HuH-7 (cell line): ENCODE measurements at regions not wholly inside any gene's neighbourhood (a gene's known extent, or its start where the extent isn't known, plus 50 kb on each side); places are given as distances from the start of the nearest gene placed in this dataset.

ENCODE experiments used
- DNase-seq: peaks from one replicate; pipeline ENCODE4 v3.0.0; 2011; ENCODE audit warnings: low spot score

DNA sequence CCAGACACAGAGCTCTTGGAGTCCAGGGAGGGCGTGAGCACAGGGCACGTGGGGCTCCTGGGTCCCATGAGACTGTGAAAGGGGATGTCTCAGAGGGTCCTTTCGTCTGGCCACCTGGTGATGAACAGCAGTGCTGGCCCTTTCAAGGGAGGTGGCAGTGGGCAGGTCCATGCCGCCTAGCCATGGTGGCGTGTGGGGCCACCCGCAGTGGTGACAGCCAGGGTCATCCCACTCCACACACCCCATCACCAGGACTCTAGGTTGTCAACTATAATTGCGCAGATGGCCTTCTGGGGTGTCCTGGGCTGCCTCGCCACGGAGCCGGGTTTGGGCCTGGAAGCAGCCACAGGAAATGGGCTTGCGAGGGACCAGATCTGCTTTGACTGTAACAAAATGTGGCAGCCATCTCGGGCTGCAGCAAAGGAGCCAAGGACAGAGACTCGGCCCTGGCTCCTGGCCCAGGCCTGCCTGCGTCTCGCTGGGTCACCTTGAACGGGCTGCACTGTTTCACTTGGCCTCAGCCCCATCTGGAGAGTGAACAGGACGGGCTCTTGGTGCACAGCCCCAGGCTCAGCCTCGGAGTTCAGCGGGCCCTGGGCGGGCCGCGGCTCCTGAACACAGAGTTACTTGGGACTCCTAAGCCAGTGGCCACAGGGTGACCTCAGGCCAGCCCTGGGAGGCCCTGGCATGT, 1350.5 kb downstream of the BRD1 start:
- DNase-seq = no peak

DNA sequence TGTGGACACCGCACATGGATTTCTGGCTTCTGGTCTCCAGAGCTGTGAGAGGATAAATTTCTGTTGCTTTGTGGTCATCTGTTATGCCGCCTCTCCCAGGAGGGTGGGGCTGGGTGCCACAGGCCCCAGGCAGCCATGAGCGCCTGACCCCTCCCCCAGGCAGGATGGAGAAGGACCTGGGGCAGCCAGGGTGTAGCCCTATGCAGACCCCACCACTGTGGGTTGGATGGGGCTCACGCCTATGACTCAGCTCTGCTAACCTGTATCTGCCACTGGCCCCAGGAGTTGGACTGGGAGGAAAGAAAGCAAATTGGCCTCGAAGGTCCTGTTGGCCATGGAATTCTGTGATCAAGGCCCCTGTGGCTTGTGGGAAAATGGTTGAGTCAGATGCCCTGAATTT, 1351.1 kb downstream of the BRD1 start:
- DNase-seq = no peak

GRCh38 chr22:48475661-48476345, 1351.9 kb downstream of the BRD1 start:
- DNase-seq = no peak

DNA sequence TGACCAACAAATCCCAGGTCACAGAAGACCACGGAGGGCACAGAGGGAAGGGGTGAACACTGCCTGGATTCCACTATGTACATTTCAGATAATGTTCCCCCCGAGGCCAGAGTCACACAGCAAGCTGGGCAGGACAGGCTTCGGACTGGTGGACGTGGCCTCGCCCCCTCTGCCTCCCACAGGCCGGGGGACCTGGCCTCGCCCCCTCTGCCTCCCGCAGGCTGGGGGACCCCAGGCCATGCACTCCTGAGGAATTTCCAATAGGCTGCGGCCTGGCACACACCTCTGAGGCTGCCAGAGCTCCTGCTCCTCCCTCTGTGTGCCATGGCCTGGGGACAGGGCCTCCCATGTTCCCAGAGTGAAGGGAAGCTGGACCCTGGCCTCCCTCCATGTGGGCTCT, 1352.8 kb downstream of the BRD1 start:
- DNase-seq = no peak

GRCh38 chr22:48473202-48473601, 1354.5 kb downstream of the BRD1 start:
- no peak for DNase-seq

DNA sequence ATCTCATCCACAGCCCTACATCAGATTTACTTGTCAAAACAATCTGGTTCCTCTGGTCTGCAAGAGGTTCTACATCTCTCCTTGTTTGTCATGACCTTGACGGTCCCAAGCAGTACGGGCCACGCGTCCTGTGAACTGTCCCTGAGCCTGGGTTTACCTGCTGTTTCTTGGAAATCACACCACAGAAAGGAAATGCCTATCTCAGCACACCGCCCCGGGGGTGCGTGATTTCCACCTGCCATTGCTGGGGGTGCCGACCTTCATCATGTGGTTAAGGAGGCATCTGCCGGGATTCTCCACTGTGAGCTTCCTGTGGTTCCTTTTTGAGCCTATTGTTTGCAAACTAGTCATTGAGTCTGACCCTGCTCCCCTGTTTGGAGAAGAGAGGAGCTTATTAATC, 1363.4 kb downstream of the BRD1 start:
- DNase-seq = no peak

DNA sequence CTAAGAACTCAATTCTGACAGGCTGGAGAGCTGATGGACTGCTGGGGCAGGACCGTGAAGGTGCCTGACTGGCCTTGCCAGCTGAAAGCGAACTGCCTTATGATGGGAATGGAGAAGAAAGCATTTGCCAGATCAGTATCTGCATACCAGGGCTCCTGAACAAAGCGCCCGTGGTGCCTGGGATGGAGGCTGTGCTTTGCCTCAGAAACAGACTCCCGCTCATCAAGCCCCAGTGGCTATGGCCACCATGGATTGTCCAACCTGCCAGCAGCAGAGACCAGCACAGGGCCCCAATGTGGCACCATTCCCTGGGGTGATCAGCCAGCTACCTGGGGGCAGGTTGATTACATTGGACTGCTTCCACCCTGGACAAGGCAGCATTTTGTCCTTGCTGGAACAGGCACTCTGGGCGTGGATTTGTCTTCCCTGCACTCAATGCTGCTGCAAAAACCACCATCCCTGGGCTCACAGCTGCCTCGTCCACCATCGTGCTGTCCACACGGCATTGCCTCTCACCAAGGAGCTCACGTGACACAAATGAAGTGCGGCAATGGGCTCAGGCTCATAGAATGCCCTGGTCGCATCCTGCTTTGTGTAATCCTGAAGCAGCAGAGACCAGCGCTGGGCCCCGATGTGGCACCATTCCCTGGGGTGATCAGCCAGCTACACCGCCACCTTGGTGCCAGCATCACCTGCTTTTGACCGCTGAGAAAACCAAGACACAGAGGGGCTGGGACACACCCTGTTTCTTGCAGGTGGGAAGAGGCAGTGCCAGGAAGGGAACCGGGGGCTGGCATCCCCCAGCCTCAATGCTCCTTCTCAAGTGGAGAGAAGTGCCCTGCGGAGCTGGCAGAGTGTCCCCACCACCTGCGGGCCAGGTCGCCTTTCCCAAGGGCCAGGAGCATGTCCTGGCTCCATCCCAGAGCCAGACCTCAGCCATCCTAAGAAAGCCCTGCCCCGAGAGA, 1367.5 kb downstream of the BRD1 start:
- no peak for DNase-seq

DNA sequence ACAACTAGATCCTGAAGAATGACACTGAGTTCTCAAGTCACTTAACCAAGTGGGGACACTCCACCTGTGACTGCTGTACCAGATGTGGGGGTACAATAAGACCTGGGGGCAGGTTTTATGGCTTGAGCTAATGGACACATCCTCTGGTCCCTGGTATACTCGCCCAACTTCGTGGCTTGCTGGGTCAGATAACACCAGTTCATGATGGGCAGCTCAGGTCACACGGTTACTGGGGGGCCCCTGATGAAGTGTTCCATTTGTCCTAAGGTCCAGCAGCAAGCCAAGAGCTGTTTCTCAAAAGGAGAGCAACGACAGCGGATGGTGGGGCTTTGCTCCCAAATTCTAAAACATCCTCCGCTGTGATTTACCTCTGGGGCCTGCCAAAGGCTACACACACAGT, 1368.4 kb downstream of the BRD1 start:
- DNase-seq = no peak

GRCh38 chr22:48456449-48456848, 1371.2 kb downstream of the BRD1 start:
- DNase-seq = no peak

- DNase-seq = no peak
Measured at GRCh38 chr22:48453751-48454485, 1373.8 kb downstream of the BRD1 start.

DNA sequence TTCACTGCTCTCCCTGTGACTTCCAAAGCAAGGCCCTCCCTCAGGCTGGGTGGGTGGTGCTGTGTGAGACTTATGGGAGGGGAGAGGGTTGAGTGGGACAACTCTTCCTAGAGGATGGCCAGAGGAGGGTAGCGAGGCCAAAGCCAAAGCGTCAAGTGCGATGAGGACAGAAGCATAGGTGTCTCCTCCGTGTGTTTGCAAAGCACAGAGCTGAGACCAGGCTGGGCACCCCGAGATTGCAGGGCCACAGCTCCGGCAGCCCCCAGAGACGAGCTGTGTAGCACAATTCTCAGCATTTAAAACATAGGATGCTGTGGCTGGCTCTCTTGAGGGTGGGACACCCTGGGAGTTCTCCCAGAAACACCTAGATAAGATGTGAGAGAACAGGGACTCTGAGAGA, 1374.5 kb downstream of the BRD1 start:
- DNase-seq = no peak

DNA sequence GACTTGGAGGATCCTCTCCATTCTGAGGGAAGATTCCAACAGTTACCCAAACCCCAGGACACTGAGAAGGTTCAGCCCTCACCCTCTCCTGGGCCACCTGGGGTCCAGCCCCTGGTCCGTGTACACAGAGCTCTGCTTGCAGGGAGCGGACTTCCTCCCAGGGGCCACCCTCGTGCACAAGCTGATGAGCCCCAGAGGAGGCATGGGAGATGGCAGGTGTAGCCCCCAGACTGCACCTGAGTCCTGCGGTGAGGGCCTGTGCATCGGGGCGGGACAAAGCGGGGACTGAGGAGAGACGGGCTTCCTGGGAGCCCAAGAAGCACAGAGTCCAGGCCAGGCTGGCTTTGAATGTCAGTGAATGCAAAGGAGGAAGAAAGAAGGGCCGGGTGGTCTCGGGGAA, 1374.9 kb downstream of the BRD1 start:
- no peak for DNase-seq

DNA sequence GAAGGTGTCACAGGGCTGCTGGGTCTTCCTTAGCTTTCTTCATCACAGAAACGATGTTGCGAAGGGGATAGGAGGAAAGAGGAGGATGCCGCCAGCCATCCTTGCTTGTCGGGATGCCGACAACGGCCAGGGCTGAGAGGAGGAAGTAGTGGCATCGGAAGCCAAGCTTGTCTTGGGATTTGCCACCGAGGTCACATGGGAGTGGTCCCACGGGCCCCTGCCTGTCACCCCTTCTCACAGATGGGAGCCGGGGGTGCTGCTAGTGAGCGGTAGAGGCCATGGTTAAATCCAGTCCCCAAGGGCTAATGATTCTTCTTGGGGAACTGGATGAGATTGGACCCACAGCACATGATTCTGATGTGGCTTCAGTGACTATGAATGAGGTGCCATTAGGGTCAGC, 1375.8 kb downstream of the BRD1 start:
- DNase-seq = no peak

GRCh38 chr22:48450188-48450825, 1377.4 kb downstream of the BRD1 start:
- DNase-seq = no peak

- DNase-seq = no peak
Measured at GRCh38 chr22:48449466-48450187, 1378.0 kb downstream of the BRD1 start.

GRCh38 chr22:48448821-48449220, 1378.9 kb downstream of the BRD1 start:
- DNase-seq = no peak

DNA sequence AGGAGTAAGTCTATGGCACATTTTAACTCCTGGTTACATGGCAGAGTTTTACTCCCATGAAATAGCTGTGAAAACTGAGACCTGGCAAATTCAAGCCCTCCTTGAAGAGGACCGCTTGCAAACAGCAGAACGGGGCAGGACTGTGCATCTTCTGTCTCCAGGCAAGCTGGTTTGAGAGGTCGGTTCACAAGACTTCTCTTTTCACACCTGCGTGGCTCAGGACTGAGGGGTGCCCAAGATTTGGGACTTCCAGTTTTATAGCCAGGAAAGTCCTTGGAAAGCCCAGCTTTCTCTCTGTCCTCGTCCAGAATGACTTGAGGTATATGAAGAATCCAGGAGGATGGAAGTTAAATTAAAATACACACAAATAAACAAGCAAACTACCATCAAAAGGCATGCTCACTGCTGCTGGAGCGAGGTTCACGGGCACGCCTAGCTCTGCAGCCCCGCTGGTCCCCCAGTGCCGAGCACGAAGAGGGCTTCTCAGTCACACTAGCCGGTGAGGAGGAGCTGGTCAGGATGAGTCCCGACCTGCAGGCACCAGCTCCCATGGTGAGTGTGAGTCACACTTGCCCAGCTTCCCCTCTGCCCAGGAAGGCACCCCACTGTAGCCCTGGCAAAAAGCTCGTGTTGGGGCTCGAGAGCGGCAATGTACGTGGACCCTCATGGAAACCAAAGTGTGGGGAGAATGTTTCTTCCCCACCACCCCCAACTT, 1382.4 kb downstream of the BRD1 start:
- DNase-seq = no peak

GRCh38 chr22:48444320-48445112, 1383.2 kb downstream of the BRD1 start:
- no peak for DNase-seq

GRCh38 chr22:48443680-48444079, 1384.0 kb downstream of the BRD1 start:
- no peak for DNase-seq
